T-cell (primary cell): ENCODE measurements at regions not wholly inside any gene's neighbourhood (a gene's known extent, or its start where the extent isn't known, plus 50 kb on each side); places are given as distances from the start of the nearest gene placed in this dataset.

Experiments
- ATAC-seq, 4 experiments: fragments of 200-7000 bp in 3 of 4; fragments of 150-1000 bp in 1 of 4; cut with Tn5 transposase; replicated peaks in 1 of 4; 1 replicate in 3 of 4; 2 replicates in 1 of 4; pipeline ENCODE4 v1.10.0; 2021; ENCODE audit warnings: moderate library complexity in 3 of 4, mild to moderate bottlenecking in 2 of 4, moderate number of reproducible peaks in 1 of 4
- CTCF ChIA-PET, 2 donors: fragments of 300-600 bp; sonication (Branson Sonifier 250); formaldehyde crosslinking; loops; one replicate each; lab custom pipeline; 2022; ENCODE audit warnings: antibody characterized with exemption in 2 of 2; lab: Charles Lee
- POLR2A ChIA-PET, 2 donors: fragments of 300-600 bp; sonication (Branson Sonifier 250); formaldehyde crosslinking; loops; one replicate each; lab custom pipeline; 2022; ENCODE audit warnings: antibody characterized with exemption in 2 of 2; lab: Charles Lee
- DNase-seq, 35 experiments: peaks; one replicate each; pipeline versions ENCODE4 v3.0.0 to v3.0.0-alpha.2; 2013 to 2023
- H3K27ac ChIP-seq: one replicate; pipeline ENCODE4 v1.5.1; 2013; ENCODE audit warnings: low read length
- H3K27me3 ChIP-seq, 2 experiments: replicated peaks in 1 of 2; 1 replicate in 1 of 2; 2 replicates in 1 of 2; pipeline versions ENCODE4 v1.6.1 to v1.7.0; 2013; ENCODE audit warnings: low read length in 1 of 2, mixed read lengths in 1 of 2; ENCODE audit not compliant: control insufficient read depth in 2 of 2, insufficient read depth in 2 of 2; ENCODE audit errors: extremely low read depth in 1 of 2
- H3K36me3 ChIP-seq, 2 donors: 1 replicate in 1 of 2; 2 replicates in 1 of 2; pipeline versions ENCODE4 v1.6.1 to v1.7.0; 2013; ENCODE audit warnings: low read length in 1 of 2; ENCODE audit not compliant: control insufficient read depth in 2 of 2, insufficient read depth in 1 of 2; ENCODE audit errors: extremely low read depth in 1 of 2
- H3K4me1 ChIP-seq, 2 experiments: 1 replicate in 1 of 2; 2 replicates in 1 of 2; pipeline versions ENCODE4 v1.6.1 to v1.7.0; 2013; ENCODE audit warnings: low read length in 2 of 2, mixed read lengths in 1 of 2; ENCODE audit not compliant: insufficient read depth in 2 of 2, control insufficient read depth in 1 of 2; ENCODE audit errors: extremely low read depth in 1 of 2
- H3K4me3 ChIP-seq, 2 donors: 1 replicate in 1 of 2; 2 replicates in 1 of 2; pipeline versions ENCODE4 v1.5.1 to v1.7.0; 2013; ENCODE audit warnings: mild to moderate bottlenecking in 2 of 2, low read length in 1 of 2, moderate library complexity in 1 of 2; ENCODE audit not compliant: control insufficient read depth in 1 of 2; ENCODE audit errors: extremely low read depth in 1 of 2
- H3K9me3 ChIP-seq: 2 replicates; pipeline ENCODE4 v1.7.0; 2013
- H3K27ac Mint-ChIP-seq, 2 donors: one replicate each; pipeline ENCODE4 v1.8.0; 2020 to 2021; ENCODE audit warnings: mild to moderate bottlenecking in 2 of 2, mixed read lengths in 2 of 2
- H3K27me3 Mint-ChIP-seq, 2 donors: one replicate each; pipeline ENCODE4 v1.8.0; 2021 to 2022; ENCODE audit warnings: mixed read lengths in 2 of 2
- H3K36me3 Mint-ChIP-seq: one replicate; pipeline ENCODE4 v1.8.0; 2021; ENCODE audit warnings: mixed read lengths
- H3K4me1 Mint-ChIP-seq, 3 donors: one replicate each; pipeline ENCODE4 v1.8.0; 2020 to 2022; ENCODE audit warnings: mixed read lengths in 3 of 3, mild to moderate bottlenecking in 1 of 3
- H3K4me3 Mint-ChIP-seq, 3 donors: one replicate each; pipeline ENCODE4 v1.8.0; 2020 to 2022; ENCODE audit warnings: mild to moderate bottlenecking in 3 of 3, mixed read lengths in 3 of 3, moderate library complexity in 3 of 3
- H3K9me3 Mint-ChIP-seq, 3 donors: one replicate each; pipeline ENCODE4 v1.8.0; 2020 to 2022; ENCODE audit warnings: mixed read lengths in 3 of 3
- WGBS: methylation state at CpG from one replicate; pipeline ENCODE4 v1.1.5; 2013; ENCODE audit warnings: missing lambda C conversion rate; ENCODE audit not compliant: insufficient coverage; 5-methylcytosine and 5-hydroxymethylcytosine counted together

- ATAC-seq, result no peak
- ChIA-PET CTCF (no interaction called here), POLR2A (interaction anchor here in 1 of 2 donors (0.6 kb wide), 1 partner anchor 310 kb away, joined by 8 read pairs; no protein-coding TSS in a partner anchor)
- Mint-ChIP-seq H3K9me3 (no peaks in the 10 kb centered on the region), H3K4me1 (no peaks in the 10 kb centered on the region), H3K27ac (no peak overlapping the region), H3K27me3 (peaks cover 4 to 6% of the 10 kb centered on the region in 2 donors), H3K36me3 (no peaks in the 10 kb centered on the region), H3K4me3 (no peak overlapping the region)
- Histone ChIP-seq H3K9me3 (no peaks in the 10 kb centered on the region), H3K36me3 (no peaks in the 10 kb centered on the region), H3K4me3 (no peak overlapping the region), H3K27ac (no peak overlapping the region), H3K4me1 (no peaks in the 10 kb centered on the region), H3K27me3 (peaks cover 0 to 42% of the 10 kb centered on the region in 2 experiments)
- 70% methylated on average over 9 of the region's 13 CpGs for WGBS
- peak in 1 of 35 experiments; percentile 4 for DNase-seq
Observed at GRCh38 chr2:129907256-129907998, 72.0 kb upstream of the RAB6C start.

- DNase-seq (no peak), ATAC-seq (no peak)
- CTCF ChIA-PET, result no interaction called here
- Histone ChIP-seq H3K9me3 (no peaks in the 10 kb centered on the region), H3K27ac (no peak overlapping the region), H3K27me3 (peaks cover 0 to 42% of the 10 kb centered on the region in 2 experiments), H3K4me3 (no peak overlapping the region), H3K36me3 (no peaks in the 10 kb centered on the region), H3K4me1 (no peaks in the 10 kb centered on the region)
- no peaks in the 10 kb centered on the region for H3K9me3 Mint-ChIP-seq
- H3K36me3 Mint-ChIP-seq, result no peaks in the 10 kb centered on the region
- H3K4me1 Mint-ChIP-seq, result no peaks in the 10 kb centered on the region
- H3K27me3 Mint-ChIP-seq, result peaks cover 4 to 6% of the 10 kb centered on the region in 2 donors
- 81% methylated on average over 14 of the region's 18 CpGs for WGBS
- POLR2A ChIA-PET, result no interaction called here
- no peak overlapping the region for H3K4me3 Mint-ChIP-seq
- no peak overlapping the region for H3K27ac Mint-ChIP-seq
Observed at GRCh38 chr2:129908721-129909373, 70.6 kb upstream of the RAB6C start.

GRCh38 chr2:129909651-129910418 lies 69.6 kb upstream of the RAB6C start:
- peaks cover 0 to 46% of the 10 kb centered on the region in 2 experiments for H3K27me3 ChIP-seq
- H3K4me1 ChIP-seq, result no peaks in the 10 kb centered on the region
- Mint-ChIP-seq H3K9me3 (no peaks in the 10 kb centered on the region), H3K27me3 (peaks cover 4 to 6% of the 10 kb centered on the region in 2 donors), H3K36me3 (no peaks in the 10 kb centered on the region), H3K27ac (no peak overlapping the region), H3K4me1 (no peaks in the 10 kb centered on the region), H3K4me3 (no peak overlapping the region)
- CTCF ChIA-PET, result no interaction called here
- ATAC-seq, result no peak
- POLR2A ChIA-PET, result no interaction called here
- peak in 1 of 35 experiments; percentile 0 for DNase-seq
- WGBS, result 69% methylated on average over 10 of the region's 15 CpGs
- H3K36me3 ChIP-seq, result no peaks in the 10 kb centered on the region
- no peaks in the 10 kb centered on the region for H3K9me3 ChIP-seq
- no peak overlapping the region for H3K4me3 ChIP-seq
- no peak overlapping the region for H3K27ac ChIP-seq

- ATAC-seq, result no peak
- ChIA-PET POLR2A (no interaction called here), CTCF (no interaction called here)
- Mint-ChIP-seq H3K27me3 (peaks cover 4 to 5% of the 10 kb centered on the region in 2 donors), H3K4me1 (no peaks in the 10 kb centered on the region), H3K36me3 (no peaks in the 10 kb centered on the region), H3K4me3 (no peak overlapping the region), H3K9me3 (no peaks in the 10 kb centered on the region), H3K27ac (no peak overlapping the region)
- Histone ChIP-seq H3K36me3 (no peaks in the 10 kb centered on the region), H3K27me3 (peaks cover 0 to 46% of the 10 kb centered on the region in 2 experiments), H3K27ac (no peak overlapping the region), H3K4me3 (no peak overlapping the region), H3K4me1 (no peaks in the 10 kb centered on the region), H3K9me3 (no peaks in the 10 kb centered on the region)
- whole genome bisulfite sequencing, result 88% methylated on average over 5 of the region's 10 CpGs
- DNase-seq, result no peak
Observed at GRCh38 chr2:129910446-129911362, 68.8 kb upstream of the RAB6C start.

- Mint-ChIP-seq H3K4me1 (no peaks in the 10 kb centered on the region), H3K4me3 (no peak overlapping the region), H3K27me3 (peaks cover 4% of the 10 kb centered on the region in 2 donors), H3K36me3 (no peaks in the 10 kb centered on the region), H3K9me3 (no peaks in the 10 kb centered on the region), H3K27ac (no peak overlapping the region)
- WGBS, result 82% methylated on average over 16 of the region's 17 CpGs
- H3K36me3 ChIP-seq, result no peaks in the 10 kb centered on the region
- ChIA-PET POLR2A (no interaction called here), CTCF (no interaction called here)
- DNase-seq (no peak), ATAC-seq (no peak)
- no peaks in the 10 kb centered on the region for H3K4me1 ChIP-seq
- H3K9me3 ChIP-seq, result no peaks in the 10 kb centered on the region
- no peak overlapping the region for H3K27ac ChIP-seq
- H3K4me3 ChIP-seq, result no peak overlapping the region
- H3K27me3 ChIP-seq, result peaks cover 0 to 42% of the 10 kb centered on the region in 2 experiments
Observed at GRCh38 chr2:129911363-129912065, 68.0 kb upstream of the RAB6C start.
